NCI-H2227 (cell line): ENCODE measurements at regions not wholly inside any gene's neighbourhood (a gene's known extent, or its start where the extent isn't known, plus 50 kb on each side); places are given as distances from the start of the nearest gene placed in this dataset.

Experiments used
- DNase-seq: peaks from one replicate; lab custom pipeline; 2025; ENCODE audit not compliant: unreplicated experiment; lab: John Stamatoyannopoulos, UW

GRCh38 chr15:35166730-35167359 is 81.8 kb upstream of the NANOGP8 start:
- no peak for DNase-seq

DNA sequence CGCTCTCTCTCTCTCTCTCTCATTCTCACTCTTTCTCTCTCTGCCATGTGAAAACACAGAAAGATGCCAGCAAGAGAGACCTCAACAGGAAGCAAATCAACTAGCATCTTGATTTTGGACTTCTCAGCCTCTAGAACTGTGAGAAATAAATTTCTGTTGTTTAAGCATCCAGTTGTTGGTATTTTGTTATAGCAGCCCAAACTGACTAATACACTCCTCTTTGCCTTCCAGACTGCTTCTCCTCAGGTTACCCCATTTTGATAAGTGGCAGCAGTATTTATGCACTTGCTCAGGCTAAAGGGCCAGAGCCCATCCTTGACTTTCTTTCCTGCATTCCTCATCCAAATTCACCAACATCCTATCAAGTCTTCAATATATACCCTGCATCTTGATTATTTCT is 76.6 kb upstream of the NANOGP8 start:
- DNase-seq, result no peak

DNA sequence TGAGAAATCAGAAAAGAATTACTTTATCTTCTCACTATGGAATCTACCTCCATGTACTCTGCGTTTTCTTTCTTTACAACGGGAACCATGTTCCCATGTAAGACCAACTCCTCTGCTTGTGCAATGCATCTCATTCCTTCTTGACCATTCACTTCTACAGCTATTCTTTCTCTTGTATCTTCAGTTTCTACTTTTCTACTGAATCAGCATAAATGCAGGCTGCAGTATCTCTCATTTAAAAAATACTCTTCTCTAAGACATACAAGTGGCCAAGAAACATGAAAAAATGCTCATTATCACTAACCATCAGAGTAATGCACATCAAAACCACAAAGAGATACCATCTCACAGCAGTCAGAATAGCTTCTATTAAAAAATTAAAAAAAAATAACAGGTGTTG is 74.1 kb upstream of the NANOGP8 start:
- no peak for DNase-seq

DNA sequence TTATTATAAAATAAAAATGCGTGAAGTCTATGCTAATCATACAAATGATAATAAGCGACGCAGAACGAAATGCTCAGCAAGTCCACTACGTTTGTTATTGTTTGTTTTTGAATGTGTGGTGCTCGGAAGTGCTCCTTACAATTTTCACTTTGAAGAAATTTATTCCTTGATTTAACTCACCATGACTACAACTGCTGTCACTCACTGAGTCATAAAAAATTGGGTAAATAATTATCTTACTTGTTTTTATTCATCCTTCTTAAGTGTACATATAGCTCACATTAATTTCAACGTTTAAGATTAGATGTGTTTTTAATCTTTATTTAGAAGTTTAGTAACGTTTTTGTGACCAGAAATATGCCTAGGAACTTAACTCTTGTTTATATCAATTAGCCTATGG is 66.7 kb upstream of the NANOGP8 start:
- DNase-seq, result no peak

DNA sequence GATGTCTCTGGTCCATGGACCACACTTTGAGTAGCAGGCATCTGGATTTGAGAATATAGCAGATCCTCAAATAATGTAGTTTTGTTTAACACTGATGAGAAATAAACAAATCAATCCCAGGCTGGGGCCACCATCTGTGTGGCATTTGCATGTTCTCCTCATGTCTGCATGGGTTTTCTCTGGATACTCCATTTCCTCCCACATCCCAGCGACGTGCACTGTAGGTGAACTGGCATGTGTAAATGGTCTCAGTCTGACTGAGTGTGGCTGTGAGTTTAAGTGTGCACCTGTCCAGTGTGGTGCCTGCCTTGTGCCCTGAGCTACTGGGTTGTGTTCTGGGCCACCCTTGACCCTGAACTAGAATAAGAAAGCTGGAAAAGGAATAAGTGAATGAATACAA is 66.3 kb upstream of the NANOGP8 start:
- no peak for DNase-seq

DNA sequence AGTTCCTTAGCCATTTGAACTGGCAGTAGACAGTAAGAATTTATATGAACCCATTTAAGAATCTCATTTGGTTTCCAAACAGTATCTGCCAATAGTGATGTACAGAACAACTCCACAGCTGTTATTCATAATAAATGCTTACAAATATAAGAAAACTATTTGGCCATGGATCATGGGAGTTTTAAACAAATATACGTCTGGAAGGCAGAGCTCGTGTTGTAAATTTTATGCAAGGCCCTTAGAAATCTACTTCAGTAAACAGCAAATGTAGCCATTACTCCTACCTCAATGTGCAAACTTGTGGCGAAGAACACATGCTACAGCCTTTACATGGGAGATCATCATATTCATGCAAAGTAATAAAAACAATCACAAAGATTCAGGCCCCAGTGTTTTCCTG is 65.3 kb upstream of the NANOGP8 start:
- DNase-seq, result no peak

- no peak for DNase-seq
These were observed 60.2 kb upstream of the NANOGP8 start for GRCh38 chr15:35145336-35145735.

DNA sequence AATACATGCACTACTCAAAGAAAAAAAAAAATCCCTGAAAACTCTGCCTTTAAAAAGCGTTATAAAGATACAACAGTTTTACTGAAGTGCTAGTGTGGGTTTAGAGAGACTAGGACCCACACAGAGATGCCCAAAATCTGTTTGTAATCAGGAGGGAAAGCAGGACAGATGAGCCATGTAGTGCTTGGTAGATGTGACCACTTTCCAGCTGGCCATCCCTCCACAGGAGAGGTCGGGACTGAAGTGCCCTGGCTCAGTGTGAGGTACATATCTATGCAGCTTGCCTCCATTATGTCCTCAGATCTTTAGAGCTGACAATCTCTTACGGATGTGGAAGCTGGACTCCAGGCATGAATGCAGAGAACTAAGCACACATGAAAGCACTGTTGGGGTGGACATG is 57.5 kb upstream of the NANOGP8 start:
- no peak for DNase-seq

DNA sequence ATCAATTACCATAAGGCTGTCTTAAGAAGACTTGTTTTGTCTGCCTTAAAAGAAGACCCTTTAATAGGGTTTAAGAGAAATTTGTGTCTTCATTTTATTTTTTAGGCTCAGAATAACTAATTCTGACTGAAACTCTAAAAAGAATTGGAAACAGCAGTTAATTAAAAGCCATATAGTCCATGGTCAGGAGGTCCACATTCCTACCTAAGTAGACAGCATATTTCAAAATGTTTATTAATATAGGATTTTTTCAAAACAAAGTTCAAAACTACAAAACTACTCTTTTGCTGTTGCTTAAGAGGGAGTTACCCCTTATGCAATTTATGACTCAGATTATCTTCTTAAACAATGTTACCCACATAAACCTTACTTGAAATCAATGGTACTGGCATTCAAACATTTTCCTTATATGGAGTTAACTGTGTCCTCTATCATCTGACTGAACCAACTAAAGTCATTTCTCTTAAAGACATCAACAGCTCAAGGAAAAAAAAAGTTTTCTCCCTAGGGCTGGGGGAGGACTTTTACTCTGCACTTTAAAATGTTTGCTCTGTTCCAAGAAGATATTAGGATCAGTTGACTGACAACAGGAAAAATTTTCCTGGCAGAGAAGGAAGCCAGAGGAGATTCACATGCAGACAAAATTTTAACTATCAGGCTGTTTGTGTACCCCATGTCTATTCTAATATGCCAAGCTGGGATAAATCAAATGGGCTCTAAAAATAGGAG is 56.8 kb upstream of the NANOGP8 start:
- DNase-seq, result no peak

DNA sequence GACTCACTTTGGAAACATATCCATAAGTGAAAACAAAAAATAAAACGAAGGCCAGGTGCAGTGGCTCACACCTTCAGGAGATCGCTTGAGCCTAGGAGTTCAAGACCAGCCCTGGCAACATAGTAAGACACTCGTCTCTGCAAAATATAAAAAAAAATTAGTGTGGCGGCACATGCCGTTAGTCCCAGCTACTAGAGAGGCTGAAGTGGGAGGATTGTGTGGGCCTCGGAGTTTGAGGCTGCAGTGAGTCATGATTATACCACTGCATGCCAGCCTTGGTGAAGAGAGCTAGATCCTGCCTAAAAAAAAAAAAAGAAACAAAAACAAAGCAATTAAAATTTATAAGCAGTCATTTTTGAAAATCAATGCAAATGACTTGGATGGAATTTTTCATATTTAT is 54.7 kb upstream of the NANOGP8 start:
- no peak for DNase-seq

- no peak for DNase-seq
These were observed 52.1 kb upstream of the NANOGP8 start for GRCh38 chr15:35137190-35137574.

GRCh38 chr15:35136321-35137189 is 51.5 kb upstream of the NANOGP8 start:
- DNase-seq, result no peak
